ENCODE measurements at regions not wholly inside any gene's neighbourhood (a gene's known extent, or its start where the extent isn't known, plus 50 kb on each side); places are given as distances from the start of the nearest gene placed in this dataset.

DNA sequence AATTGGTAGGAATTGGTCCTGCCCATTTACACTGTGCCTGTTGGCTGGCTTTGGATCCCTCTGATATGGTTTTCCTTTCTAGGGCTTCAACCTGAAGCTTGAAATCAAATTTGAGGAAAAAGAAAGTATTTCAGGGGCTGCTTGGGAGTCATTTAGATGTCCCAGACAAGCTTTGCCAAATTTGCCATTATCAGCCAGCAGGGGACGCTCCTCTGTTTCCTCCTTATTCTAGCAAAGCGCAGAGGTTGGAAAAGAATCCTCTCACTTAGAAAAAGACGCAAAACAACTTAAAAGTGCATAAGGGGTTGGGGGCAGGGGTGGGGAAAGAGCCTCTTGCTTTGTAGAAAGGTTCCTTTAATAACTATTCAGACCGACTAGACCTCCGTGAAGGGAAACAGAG, 1211.1 kb upstream of the PCDH20 start:
- Histone ChIP-seq H3K36me3 (ENCODE audit: control insufficient read depth in 4 of 4, insufficient read depth in 3 of 4, low read depth in 1 of 4, low read length in 3 of 4) (no peaks in the 10 kb centered on the region), H3K4me3 (ENCODE audit: low read depth in 1 of 3, low read length in 3 of 3) (no peak overlapping the region), H3K4me1 (ENCODE audit: control insufficient read depth in 4 of 4, insufficient read depth in 4 of 4, low read length in 3 of 4) (peaks cover 0 to 2% (median 0%) of the 10 kb centered on the region in 4 donors), H3K27me3 (ENCODE audit: control insufficient read depth in 4 of 4, insufficient read depth in 4 of 4, low read length in 3 of 4) (no peaks in the 10 kb centered on the region), H3K9ac (ENCODE audit: low read depth in 1 of 2, low read length in 2 of 2) (no peak overlapping the region), H3K9me3 (ENCODE audit: control insufficient read depth in 4 of 4, low read length in 3 of 4) (peaks cover 0 to 3% (median 0%) of the 10 kb centered on the region in 4 donors), H3K27ac (ENCODE audit: low read depth in 1 of 2, low read length in 2 of 2) (no peak overlapping the region)
- no peak for DNase-seq (ENCODE audit: low spot score)
- TF ChIP-seq FOXA1 (IDR thresholded peaks at IDR 0.05) = no peak
- no peak for TF ChIP-seq SP1 (IDR thresholded peaks at IDR 0.05)
- TF ChIP-seq RAD21 (IDR thresholded peaks at IDR 0.05) = no peak
- TF ChIP-seq, protein P1, sequence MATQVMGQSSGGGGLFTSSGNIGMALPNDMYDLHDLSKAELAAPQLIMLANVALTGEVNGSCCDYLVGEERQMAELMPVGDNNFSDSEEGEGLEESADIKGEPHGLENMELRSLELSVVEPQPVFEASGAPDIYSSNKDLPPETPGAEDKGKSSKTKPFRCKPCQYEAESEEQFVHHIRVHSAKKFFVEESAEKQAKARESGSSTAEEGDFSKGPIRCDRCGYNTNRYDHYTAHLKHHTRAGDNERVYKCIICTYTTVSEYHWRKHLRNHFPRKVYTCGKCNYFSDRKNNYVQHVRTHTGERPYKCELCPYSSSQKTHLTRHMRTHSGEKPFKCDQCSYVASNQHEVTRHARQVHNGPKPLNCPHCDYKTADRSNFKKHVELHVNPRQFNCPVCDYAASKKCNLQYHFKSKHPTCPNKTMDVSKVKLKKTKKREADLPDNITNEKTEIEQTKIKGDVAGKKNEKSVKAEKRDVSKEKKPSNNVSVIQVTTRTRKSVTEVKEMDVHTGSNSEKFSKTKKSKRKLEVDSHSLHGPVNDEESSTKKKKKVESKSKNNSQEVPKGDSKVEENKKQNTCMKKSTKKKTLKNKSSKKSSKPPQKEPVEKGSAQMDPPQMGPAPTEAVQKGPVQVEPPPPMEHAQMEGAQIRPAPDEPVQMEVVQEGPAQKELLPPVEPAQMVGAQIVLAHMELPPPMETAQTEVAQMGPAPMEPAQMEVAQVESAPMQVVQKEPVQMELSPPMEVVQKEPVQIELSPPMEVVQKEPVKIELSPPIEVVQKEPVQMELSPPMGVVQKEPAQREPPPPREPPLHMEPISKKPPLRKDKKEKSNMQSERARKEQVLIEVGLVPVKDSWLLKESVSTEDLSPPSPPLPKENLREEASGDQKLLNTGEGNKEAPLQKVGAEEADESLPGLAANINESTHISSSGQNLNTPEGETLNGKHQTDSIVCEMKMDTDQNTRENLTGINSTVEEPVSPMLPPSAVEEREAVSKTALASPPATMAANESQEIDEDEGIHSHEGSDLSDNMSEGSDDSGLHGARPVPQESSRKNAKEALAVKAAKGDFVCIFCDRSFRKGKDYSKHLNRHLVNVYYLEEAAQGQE (IDR thresholded peaks at IDR 0.05) = no peak
- TF ChIP-seq, protein P2, sequence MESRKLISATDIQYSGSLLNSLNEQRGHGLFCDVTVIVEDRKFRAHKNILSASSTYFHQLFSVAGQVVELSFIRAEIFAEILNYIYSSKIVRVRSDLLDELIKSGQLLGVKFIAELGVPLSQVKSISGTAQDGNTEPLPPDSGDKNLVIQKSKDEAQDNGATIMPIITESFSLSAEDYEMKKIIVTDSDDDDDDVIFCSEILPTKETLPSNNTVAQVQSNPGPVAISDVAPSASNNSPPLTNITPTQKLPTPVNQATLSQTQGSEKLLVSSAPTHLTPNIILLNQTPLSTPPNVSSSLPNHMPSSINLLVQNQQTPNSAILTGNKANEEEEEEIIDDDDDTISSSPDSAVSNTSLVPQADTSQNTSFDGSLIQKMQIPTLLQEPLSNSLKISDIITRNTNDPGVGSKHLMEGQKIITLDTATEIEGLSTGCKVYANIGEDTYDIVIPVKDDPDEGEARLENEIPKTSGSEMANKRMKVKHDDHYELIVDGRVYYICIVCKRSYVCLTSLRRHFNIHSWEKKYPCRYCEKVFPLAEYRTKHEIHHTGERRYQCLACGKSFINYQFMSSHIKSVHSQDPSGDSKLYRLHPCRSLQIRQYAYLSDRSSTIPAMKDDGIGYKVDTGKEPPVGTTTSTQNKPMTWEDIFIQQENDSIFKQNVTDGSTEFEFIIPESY (IDR thresholded peaks at IDR 0.05) = no peak
- no peak for TF ChIP-seq HNF4A (conservative IDR thresholded peaks at IDR 0.05)
- TF ChIP-seq, protein P3, sequence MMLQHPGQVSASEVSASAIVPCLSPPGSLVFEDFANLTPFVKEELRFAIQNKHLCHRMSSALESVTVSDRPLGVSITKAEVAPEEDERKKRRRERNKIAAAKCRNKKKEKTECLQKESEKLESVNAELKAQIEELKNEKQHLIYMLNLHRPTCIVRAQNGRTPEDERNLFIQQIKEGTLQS (IDR thresholded peaks at IDR 0.05) = no peak
- no peak for TF ChIP-seq HNF4G (IDR thresholded peaks at IDR 0.05)
- no peak for TF ChIP-seq EGR1 (IDR thresholded peaks at IDR 0.05; ENCODE audit: low read depth in 2 of 2)
- TF ChIP-seq, protein P4, sequence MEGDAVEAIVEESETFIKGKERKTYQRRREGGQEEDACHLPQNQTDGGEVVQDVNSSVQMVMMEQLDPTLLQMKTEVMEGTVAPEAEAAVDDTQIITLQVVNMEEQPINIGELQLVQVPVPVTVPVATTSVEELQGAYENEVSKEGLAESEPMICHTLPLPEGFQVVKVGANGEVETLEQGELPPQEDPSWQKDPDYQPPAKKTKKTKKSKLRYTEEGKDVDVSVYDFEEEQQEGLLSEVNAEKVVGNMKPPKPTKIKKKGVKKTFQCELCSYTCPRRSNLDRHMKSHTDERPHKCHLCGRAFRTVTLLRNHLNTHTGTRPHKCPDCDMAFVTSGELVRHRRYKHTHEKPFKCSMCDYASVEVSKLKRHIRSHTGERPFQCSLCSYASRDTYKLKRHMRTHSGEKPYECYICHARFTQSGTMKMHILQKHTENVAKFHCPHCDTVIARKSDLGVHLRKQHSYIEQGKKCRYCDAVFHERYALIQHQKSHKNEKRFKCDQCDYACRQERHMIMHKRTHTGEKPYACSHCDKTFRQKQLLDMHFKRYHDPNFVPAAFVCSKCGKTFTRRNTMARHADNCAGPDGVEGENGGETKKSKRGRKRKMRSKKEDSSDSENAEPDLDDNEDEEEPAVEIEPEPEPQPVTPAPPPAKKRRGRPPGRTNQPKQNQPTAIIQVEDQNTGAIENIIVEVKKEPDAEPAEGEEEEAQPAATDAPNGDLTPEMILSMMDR (IDR thresholded peaks at IDR 0.05; ENCODE audit: low read depth, low read length, missing input control) = no peak
- TF ChIP-seq, protein P5, sequence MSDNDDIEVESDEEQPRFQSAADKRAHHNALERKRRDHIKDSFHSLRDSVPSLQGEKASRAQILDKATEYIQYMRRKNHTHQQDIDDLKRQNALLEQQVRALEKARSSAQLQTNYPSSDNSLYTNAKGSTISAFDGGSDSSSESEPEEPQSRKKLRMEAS (IDR thresholded peaks at IDR 0.05) = no peak
- no peak for TF ChIP-seq NR2F2 (IDR thresholded peaks at IDR 0.05)
- TF ChIP-seq TAF1 (conservative IDR thresholded peaks at IDR 0.05) = no peak
- WGBS = 60% methylated on average over 5 of the region's 5 CpGs

DNA sequence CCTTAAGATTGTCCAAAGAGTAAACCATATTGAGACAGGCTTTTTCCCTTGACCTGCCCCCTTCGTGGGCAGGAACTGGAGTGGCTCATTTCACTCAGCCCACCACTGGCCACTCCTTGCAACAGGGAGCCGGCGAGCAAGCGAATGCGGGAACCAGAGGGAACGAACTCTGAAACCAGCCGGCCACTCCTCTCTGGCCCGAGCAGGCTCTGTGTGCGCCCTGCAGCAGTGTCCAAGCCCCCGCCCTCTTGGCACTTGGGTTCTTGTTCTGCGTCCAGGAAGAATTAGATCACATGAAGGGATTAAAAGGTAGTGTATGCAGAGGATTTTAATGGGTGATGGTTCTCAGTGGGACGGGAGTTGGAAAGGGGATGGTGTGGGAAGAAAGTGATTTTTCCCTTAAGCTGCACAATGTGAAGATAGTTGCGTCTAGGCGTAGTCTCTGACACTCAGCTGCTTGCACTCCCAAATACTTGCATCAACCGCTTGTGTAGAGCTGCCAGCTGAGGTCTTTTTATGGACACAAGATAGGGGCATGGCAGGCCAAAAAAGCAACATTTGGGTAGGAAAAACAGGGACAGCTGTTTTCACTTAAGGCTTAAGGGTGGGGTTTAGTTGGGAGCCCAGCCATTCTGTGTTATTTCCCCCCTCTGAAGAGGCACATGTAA, 1209.7 kb upstream of the PCDH20 start:
- H3K9ac ChIP-seq (ENCODE audit: low read depth in 1 of 2, low read length in 2 of 2) = no peak overlapping the region
- 90% methylated on average over 15 of the region's 15 CpGs for WGBS
- H3K4me1 ChIP-seq (ENCODE audit: control insufficient read depth in 4 of 4, insufficient read depth in 4 of 4, low read length in 3 of 4) = peaks cover 0 to 2% (median 0%) of the 10 kb centered on the region in 4 donors
- no peak overlapping the region for H3K27ac ChIP-seq (ENCODE audit: low read depth in 1 of 2, low read length in 2 of 2)
- DNase-seq (ENCODE audit: low spot score) = no peak
- no peak overlapping the region for H3K4me3 ChIP-seq (ENCODE audit: low read depth in 1 of 3, low read length in 3 of 3)
- H3K9me3 ChIP-seq (ENCODE audit: control insufficient read depth in 4 of 4, low read length in 3 of 4) = peaks cover 0 to 3% (median 0%) of the 10 kb centered on the region in 4 donors
- no peaks in the 10 kb centered on the region for H3K36me3 ChIP-seq (ENCODE audit: control insufficient read depth in 4 of 4, insufficient read depth in 3 of 4, low read depth in 1 of 4, low read length in 3 of 4)
- H3K27me3 ChIP-seq (ENCODE audit: control insufficient read depth in 4 of 4, insufficient read depth in 4 of 4, low read length in 3 of 4) = no peaks in the 10 kb centered on the region
- TF ChIP-seq GABPA (IDR thresholded peaks at IDR 0.05 in 1 of 2, conservative IDR thresholded peaks at IDR 0.05 in 1 of 2) (no peak), HNF4A (conservative IDR thresholded peaks at IDR 0.05) (no peak), YY1 (IDR thresholded peaks at IDR 0.05) (no peak), RAD21 (IDR thresholded peaks at IDR 0.05) (no peak), HNF4G (IDR thresholded peaks at IDR 0.05) (no peak), NR2F2 (IDR thresholded peaks at IDR 0.05) (no peak)
- TF ChIP-seq, protein P2 (IDR thresholded peaks at IDR 0.05) = no peak
- TF ChIP-seq, protein P5 (IDR thresholded peaks at IDR 0.05) = no peak
- TF ChIP-seq, protein P1 (IDR thresholded peaks at IDR 0.05) = no peak
- TF ChIP-seq, protein P3 (IDR thresholded peaks at IDR 0.05) = no peak

All from liver (tissue), 8 donors.